ENCODE measurements at regions not wholly inside any gene's neighbourhood (a gene's known extent, or its start where the extent isn't known, plus 50 kb on each side); places are given as distances from the start of the nearest gene placed in this dataset.
A peak's percentile ranks its signal among the peaks of the same experiment; 100 is the strongest.
"Not testable (repeated sequence)": the region's sequence is repeated elsewhere in the genome, so short reads cannot be mapped to it uniquely, and the experiment has no call there.

- DNase-seq (ENCODE audit: low spot score), result no peak
Measured at GRCh38 chr5:120088412-120088811, 375.7 kb upstream of the PRR16 start.

- no peak for DNase-seq (ENCODE audit: low spot score)
Measured at GRCh38 chr5:120088836-120089235, 375.3 kb upstream of the PRR16 start.

GRCh38 chr5:120091376-120091948, 372.6 kb upstream of the PRR16 start:
- no peak for DNase-seq (ENCODE audit: low spot score)

- no peak for DNase-seq (ENCODE audit: low spot score)
Measured at GRCh38 chr5:120092649-120093048, 371.5 kb upstream of the PRR16 start.

GRCh38 chr5:120093178-120093577, 370.9 kb upstream of the PRR16 start:
- DNase-seq (ENCODE audit: low spot score), result no peak

- DNase-seq (ENCODE audit: low spot score), result no peak
Measured at GRCh38 chr5:120096413-120096812, 367.7 kb upstream of the PRR16 start.

GRCh38 chr5:120098426-120098825, 365.7 kb upstream of the PRR16 start:
- DNase-seq (ENCODE audit: low spot score), result no peak

GRCh38 chr5:120098902-120099535, 365.1 kb upstream of the PRR16 start:
- no peak for DNase-seq (ENCODE audit: low spot score)

- DNase-seq (ENCODE audit: low spot score), result no peak
Measured at GRCh38 chr5:120101771-120102170, 362.3 kb upstream of the PRR16 start.

- no peak for DNase-seq (ENCODE audit: low spot score)
Measured at GRCh38 chr5:120103495-120103894, 360.6 kb upstream of the PRR16 start.

- no peak for DNase-seq (ENCODE audit: low spot score)
Measured at GRCh38 chr5:120106912-120107525, 357.1 kb upstream of the PRR16 start.

GRCh38 chr5:120108586-120109248, 355.4 kb upstream of the PRR16 start:
- DNase-seq (ENCODE audit: low spot score), result peak; percentile 33

GRCh38 chr5:120122703-120123102, 341.4 kb upstream of the PRR16 start:
- DNase-seq (ENCODE audit: low spot score), result no peak

- DNase-seq (ENCODE audit: low spot score), result no peak
Measured at GRCh38 chr5:120124031-120124430, 340.1 kb upstream of the PRR16 start.

- DNase-seq (ENCODE audit: low spot score), result no peak
Measured at GRCh38 chr5:120124961-120125360, 339.1 kb upstream of the PRR16 start.

- not testable (repeated sequence) for DNase-seq (ENCODE audit: low spot score)
Measured at GRCh38 chr5:120132347-120132746, 331.8 kb upstream of the PRR16 start.

- DNase-seq (ENCODE audit: low spot score), result no peak
Measured at GRCh38 chr5:120134944-120135343, 329.2 kb upstream of the PRR16 start.

- DNase-seq (ENCODE audit: low spot score), result no peak
Measured at GRCh38 chr5:120137582-120137981, 326.5 kb upstream of the PRR16 start.

- DNase-seq (ENCODE audit: low spot score), result peak; percentile 79
Measured at GRCh38 chr5:120139039-120139438, 325.1 kb upstream of the PRR16 start.

GRCh38 chr5:120140501-120140900, 323.6 kb upstream of the PRR16 start:
- no peak for DNase-seq (ENCODE audit: low spot score)

- DNase-seq (ENCODE audit: low spot score), result no peak
Measured at GRCh38 chr5:120141076-120141475, 323.0 kb upstream of the PRR16 start.

- DNase-seq (ENCODE audit: low spot score), result peak; percentile 16
Measured at GRCh38 chr5:120146787-120147186, 317.3 kb upstream of the PRR16 start.

- not testable (repeated sequence) for DNase-seq (ENCODE audit: low spot score)
Measured at GRCh38 chr5:120147911-120148310, 316.2 kb upstream of the PRR16 start.
